ENCODE measurements at regions not wholly inside any gene's neighbourhood (a gene's known extent, or its start where the extent isn't known, plus 50 kb on each side); places are given as distances from the start of the nearest gene placed in this dataset.

DNA sequence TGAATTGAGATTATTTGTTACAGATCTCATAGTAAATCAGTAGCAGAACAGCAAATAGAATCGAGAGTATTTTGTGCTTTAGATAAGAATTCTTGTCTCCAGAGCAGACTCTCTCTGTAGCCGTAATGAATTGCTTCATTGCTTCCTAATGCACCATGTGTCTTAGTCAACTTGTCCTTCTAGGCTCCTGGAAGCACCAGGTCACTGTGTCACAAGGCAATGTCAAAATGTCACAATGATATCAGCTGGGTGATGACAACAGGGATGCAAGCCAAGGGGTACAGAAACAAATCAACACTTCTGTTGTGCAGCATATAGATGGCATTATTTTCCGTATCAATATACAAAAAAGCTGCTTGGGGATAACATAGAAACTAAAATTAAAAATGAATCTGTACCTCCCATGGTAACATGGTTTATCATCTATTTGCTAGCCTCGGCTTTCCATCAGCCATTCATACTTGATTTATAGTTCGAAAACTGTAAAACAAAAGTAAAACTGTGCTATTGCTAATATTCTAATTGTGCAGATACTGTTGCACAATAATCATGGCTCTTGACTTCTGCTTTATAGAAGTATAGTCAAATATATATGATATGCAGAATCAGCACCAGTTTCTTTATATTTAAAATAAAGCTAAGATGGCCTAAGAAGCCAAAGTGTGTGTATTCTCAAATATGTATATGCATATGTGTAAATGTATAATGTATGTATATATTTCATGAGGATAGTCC, 435.9 kb upstream of the TLE4 start:
- in situ Hi-C loops (cut with MboI; ENCODE audit: low pct_ligation_motif_present in 1 of 4, low pct_unique_long_range_greater_than_20kb in 1 of 4, low sequenced_read_pairs in 3 of 4) (no loop called here), intact Hi-C loops (cut with DNase I; ENCODE audit: low total_unique reads) (no loop called here)
- Histone ChIP-seq H3K36me3 (no peaks in the 10 kb centered on the region), H3K4me1 (no peaks in the 10 kb centered on the region), H3K27me3 (no peaks in the 10 kb centered on the region), H3K4me3 (no peak overlapping the region), H3K9me3 (no peaks in the 10 kb centered on the region), H3K27ac (no peak overlapping the region)
- 88% methylated on average over 5 of the region's 5 CpGs for WGBS, 2 donors (ENCODE audit: low coverage in 1 of 2)
- TF ChIP-seq POLR2A (IDR thresholded peaks at IDR 0.05) = no peak
- TF ChIP-seq, protein P1, sequence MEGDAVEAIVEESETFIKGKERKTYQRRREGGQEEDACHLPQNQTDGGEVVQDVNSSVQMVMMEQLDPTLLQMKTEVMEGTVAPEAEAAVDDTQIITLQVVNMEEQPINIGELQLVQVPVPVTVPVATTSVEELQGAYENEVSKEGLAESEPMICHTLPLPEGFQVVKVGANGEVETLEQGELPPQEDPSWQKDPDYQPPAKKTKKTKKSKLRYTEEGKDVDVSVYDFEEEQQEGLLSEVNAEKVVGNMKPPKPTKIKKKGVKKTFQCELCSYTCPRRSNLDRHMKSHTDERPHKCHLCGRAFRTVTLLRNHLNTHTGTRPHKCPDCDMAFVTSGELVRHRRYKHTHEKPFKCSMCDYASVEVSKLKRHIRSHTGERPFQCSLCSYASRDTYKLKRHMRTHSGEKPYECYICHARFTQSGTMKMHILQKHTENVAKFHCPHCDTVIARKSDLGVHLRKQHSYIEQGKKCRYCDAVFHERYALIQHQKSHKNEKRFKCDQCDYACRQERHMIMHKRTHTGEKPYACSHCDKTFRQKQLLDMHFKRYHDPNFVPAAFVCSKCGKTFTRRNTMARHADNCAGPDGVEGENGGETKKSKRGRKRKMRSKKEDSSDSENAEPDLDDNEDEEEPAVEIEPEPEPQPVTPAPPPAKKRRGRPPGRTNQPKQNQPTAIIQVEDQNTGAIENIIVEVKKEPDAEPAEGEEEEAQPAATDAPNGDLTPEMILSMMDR (IDR thresholded peaks at IDR 0.05) = no peak
- no peak for TF ChIP-seq EP300 (IDR thresholded peaks at IDR 0.05; ENCODE audit: low read depth)
- no peak for TF ChIP-seq POLR2AphosphoS5 (IDR thresholded peaks at IDR 0.05)
- no peak for DNase-seq

DNA sequence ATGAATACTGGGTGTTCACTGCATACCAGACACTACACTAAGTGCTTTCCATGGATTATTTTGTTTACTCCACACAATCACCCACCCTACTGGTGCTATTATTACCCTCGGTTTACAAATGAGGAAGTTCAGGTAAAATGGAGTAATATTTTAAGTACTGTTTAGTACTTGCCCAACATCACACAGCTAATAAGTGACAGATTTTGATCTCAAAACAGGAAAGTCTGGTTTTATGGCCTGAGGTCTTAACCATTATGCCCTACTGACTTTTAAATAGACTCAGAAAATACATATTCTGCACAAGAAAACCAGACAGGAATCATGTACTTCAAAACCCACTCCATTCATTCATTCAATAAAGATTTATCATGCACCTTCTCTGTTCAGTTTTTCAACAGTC, 431.0 kb upstream of the TLE4 start:
- H3K4me1 ChIP-seq = no peaks in the 10 kb centered on the region
- no peaks in the 10 kb centered on the region for H3K27me3 ChIP-seq
- in situ Hi-C loops (cut with MboI; ENCODE audit: low pct_ligation_motif_present in 1 of 4, low pct_unique_long_range_greater_than_20kb in 1 of 4, low sequenced_read_pairs in 3 of 4) (no loop called here), intact Hi-C loops (cut with DNase I; ENCODE audit: low total_unique reads) (no loop called here)
- TF ChIP-seq POLR2A (IDR thresholded peaks at IDR 0.05) (no peak), EP300 (IDR thresholded peaks at IDR 0.05; ENCODE audit: low read depth) (no peak), POLR2AphosphoS5 (IDR thresholded peaks at IDR 0.05) (no peak)
- TF ChIP-seq, protein P1 (IDR thresholded peaks at IDR 0.05) = no peak
- H3K4me3 ChIP-seq = no peak overlapping the region
- no peak for DNase-seq
- 30% methylated on average over 1 of the region's 1 CpG; no CpG with 5 or more reads in 1 of the 2 donors for WGBS, 2 donors (ENCODE audit: low coverage in 1 of 2)
- H3K9me3 ChIP-seq = no peaks in the 10 kb centered on the region
- no peak overlapping the region for H3K27ac ChIP-seq
- no peaks in the 10 kb centered on the region for H3K36me3 ChIP-seq

- H3K27ac ChIP-seq = no peak overlapping the region
- intact Hi-C loops (cut with DNase I; ENCODE audit: low total_unique reads) (no loop called here), in situ Hi-C loops (cut with MboI; ENCODE audit: low pct_ligation_motif_present in 1 of 4, low pct_unique_long_range_greater_than_20kb in 1 of 4, low sequenced_read_pairs in 3 of 4) (no loop called here)
- no peak overlapping the region for H3K4me3 ChIP-seq
- H3K4me1 ChIP-seq = no peaks in the 10 kb centered on the region
- no peaks in the 10 kb centered on the region for H3K36me3 ChIP-seq
- TF ChIP-seq POLR2AphosphoS5 (IDR thresholded peaks at IDR 0.05) = no peak
- TF ChIP-seq, protein P1 (IDR thresholded peaks at IDR 0.05) = no peak
- TF ChIP-seq EP300 (IDR thresholded peaks at IDR 0.05; ENCODE audit: low read depth) = no peak
- TF ChIP-seq POLR2A (IDR thresholded peaks at IDR 0.05) = no peak
- H3K9me3 ChIP-seq = no peaks in the 10 kb centered on the region
- DNase-seq = no peak
- H3K27me3 ChIP-seq = no peaks in the 10 kb centered on the region
Observed at GRCh38 chr9:79143211-79143610, 428.6 kb upstream of the TLE4 start.

- no peak for TF ChIP-seq EP300 (IDR thresholded peaks at IDR 0.05; ENCODE audit: low read depth)
- TF ChIP-seq, protein P1 (IDR thresholded peaks at IDR 0.05) = no peak
- TF ChIP-seq POLR2AphosphoS5 (IDR thresholded peaks at IDR 0.05) = no peak
- TF ChIP-seq POLR2A (IDR thresholded peaks at IDR 0.05) = no peak
- no peaks in the 10 kb centered on the region for H3K27me3 ChIP-seq
- H3K9me3 ChIP-seq = no peaks in the 10 kb centered on the region
- H3K36me3 ChIP-seq = no peaks in the 10 kb centered on the region
- no peak overlapping the region for H3K4me3 ChIP-seq
- WGBS, 2 donors (ENCODE audit: low coverage in 1 of 2) = 78 to 85% methylated on average over 4 to 6 of the region's 6 CpGs
- DNase-seq = no peak
- intact Hi-C loops (cut with DNase I; ENCODE audit: low total_unique reads) (no loop called here), in situ Hi-C loops (cut with MboI; ENCODE audit: low pct_ligation_motif_present in 1 of 4, low pct_unique_long_range_greater_than_20kb in 1 of 4, low sequenced_read_pairs in 3 of 4) (no loop called here)
- H3K27ac ChIP-seq = no peak overlapping the region
- H3K4me1 ChIP-seq = no peaks in the 10 kb centered on the region
Observed at GRCh38 chr9:79145442-79145841, 426.3 kb upstream of the TLE4 start.

All from transverse colon (tissue), 4 donors.